ENCODE measurements at regions not wholly inside any gene's neighbourhood (a gene's known extent, or its start where the extent isn't known, plus 50 kb on each side); places are given as distances from the start of the nearest gene placed in this dataset.

DNA sequence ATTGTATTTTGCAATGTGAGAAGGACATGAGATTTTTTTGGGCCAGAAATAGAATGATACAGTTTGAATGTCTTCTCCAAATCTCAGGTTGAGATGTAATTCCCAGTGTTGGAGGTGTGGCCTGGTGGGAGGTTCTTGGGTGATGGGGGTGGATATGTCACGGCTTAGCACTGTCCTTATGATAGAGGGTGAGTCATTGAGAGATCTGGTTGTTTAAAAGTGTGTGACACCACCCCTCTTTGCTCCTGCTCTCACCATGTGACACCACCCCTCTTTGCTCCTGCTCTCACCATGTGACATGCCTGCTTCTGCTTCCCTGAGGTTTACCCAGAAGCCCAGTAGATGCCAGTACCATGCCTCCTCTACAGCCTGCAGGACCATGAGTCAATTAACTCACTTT is 1226.9 kb downstream of the PCDH7 start:
- Histone ChIP-seq H3K9me3 (ENCODE audit: control insufficient read depth in 2 of 2, insufficient read depth in 1 of 2, low read depth in 1 of 2, low read length in 1 of 2) (no peaks in the 10 kb centered on the region), H3K27me3 (ENCODE audit: control insufficient read depth in 1 of 2, insufficient read depth in 2 of 2, low read length in 2 of 2) (no peaks in the 10 kb centered on the region), H3K27ac (ENCODE audit: low read depth in 2 of 2, low read length in 1 of 2) (no peak overlapping the region), H3K4me1 (ENCODE audit: control insufficient read depth in 2 of 2, insufficient read depth in 2 of 2, low read length in 1 of 2) (no peaks in the 10 kb centered on the region), H3K4me3 (ENCODE audit: low read depth in 1 of 2, low read length in 2 of 2) (no peak overlapping the region), H3K36me3 (ENCODE audit: control insufficient read depth in 2 of 2, insufficient read depth in 2 of 2, low read length in 1 of 2) (no peaks in the 10 kb centered on the region)
- 42 to 58% methylated on average over 1 of the region's 1 CpG for WGBS, 2 donors

DNA sequence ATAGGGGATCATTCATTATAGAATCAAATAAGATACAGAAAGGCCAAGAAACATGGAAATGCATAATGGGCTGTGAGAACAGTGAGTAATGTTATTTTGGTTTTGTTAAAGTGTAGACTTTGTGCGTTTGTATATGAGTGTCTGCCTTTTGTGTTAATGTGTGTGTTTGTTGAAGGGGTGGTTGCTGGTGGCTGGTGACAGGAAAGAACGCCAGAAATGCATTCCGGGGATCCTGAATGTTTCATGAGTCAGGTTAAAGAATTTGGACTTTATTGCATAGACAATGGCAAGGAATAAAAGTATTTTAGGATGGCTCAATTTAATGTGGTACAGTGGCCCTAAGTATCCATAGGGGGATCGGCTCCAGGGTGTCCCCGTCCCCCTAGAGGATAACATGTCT is 1228.9 kb downstream of the PCDH7 start:
- 71 to 79% methylated on average over 5 of the region's 5 CpGs for WGBS, 2 donors
- no peak overlapping the region for H3K4me3 ChIP-seq (ENCODE audit: low read depth in 1 of 2, low read length in 2 of 2)
- H3K27me3 ChIP-seq (ENCODE audit: control insufficient read depth in 1 of 2, insufficient read depth in 2 of 2, low read length in 2 of 2): no peaks in the 10 kb centered on the region
- no peaks in the 10 kb centered on the region for H3K9me3 ChIP-seq (ENCODE audit: control insufficient read depth in 2 of 2, insufficient read depth in 1 of 2, low read depth in 1 of 2, low read length in 1 of 2)
- H3K4me1 ChIP-seq (ENCODE audit: control insufficient read depth in 2 of 2, insufficient read depth in 2 of 2, low read length in 1 of 2): no peaks in the 10 kb centered on the region
- no peak overlapping the region for H3K27ac ChIP-seq (ENCODE audit: low read depth in 2 of 2, low read length in 1 of 2)
- no peaks in the 10 kb centered on the region for H3K36me3 ChIP-seq (ENCODE audit: control insufficient read depth in 2 of 2, insufficient read depth in 2 of 2, low read length in 1 of 2)

DNA sequence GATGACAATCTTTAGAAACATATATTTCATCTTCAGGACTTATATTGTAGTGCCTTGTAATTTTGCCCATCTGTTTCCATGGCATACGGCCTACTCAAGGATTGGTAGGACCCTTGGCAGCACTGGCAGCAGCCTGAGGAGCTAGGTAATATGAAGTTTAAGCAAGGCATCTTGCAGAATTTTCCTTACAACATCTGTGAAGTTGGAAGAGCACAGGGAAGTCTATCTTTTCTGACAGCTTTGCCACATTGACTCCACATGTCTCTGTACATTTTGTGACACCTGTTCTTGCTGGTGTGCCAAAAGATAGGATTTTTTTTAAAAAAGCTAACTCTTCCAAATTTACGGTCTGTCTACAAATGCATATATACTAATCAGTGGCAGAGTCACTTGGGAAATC is 1235.2 kb downstream of the PCDH7 start:
- Histone ChIP-seq H3K9me3 (ENCODE audit: control insufficient read depth in 2 of 2, insufficient read depth in 1 of 2, low read depth in 1 of 2, low read length in 1 of 2) (no peaks in the 10 kb centered on the region), H3K36me3 (ENCODE audit: control insufficient read depth in 2 of 2, insufficient read depth in 2 of 2, low read length in 1 of 2) (no peaks in the 10 kb centered on the region), H3K27me3 (ENCODE audit: control insufficient read depth in 1 of 2, insufficient read depth in 2 of 2, low read length in 2 of 2) (no peaks in the 10 kb centered on the region), H3K27ac (ENCODE audit: low read depth in 2 of 2, low read length in 1 of 2) (no peak overlapping the region), H3K4me3 (ENCODE audit: low read depth in 1 of 2, low read length in 2 of 2) (no peak overlapping the region), H3K4me1 (ENCODE audit: control insufficient read depth in 2 of 2, insufficient read depth in 2 of 2, low read length in 1 of 2) (no peaks in the 10 kb centered on the region)
- WGBS, 2 donors: 80 to 84% methylated on average over 2 of the region's 2 CpGs

DNA sequence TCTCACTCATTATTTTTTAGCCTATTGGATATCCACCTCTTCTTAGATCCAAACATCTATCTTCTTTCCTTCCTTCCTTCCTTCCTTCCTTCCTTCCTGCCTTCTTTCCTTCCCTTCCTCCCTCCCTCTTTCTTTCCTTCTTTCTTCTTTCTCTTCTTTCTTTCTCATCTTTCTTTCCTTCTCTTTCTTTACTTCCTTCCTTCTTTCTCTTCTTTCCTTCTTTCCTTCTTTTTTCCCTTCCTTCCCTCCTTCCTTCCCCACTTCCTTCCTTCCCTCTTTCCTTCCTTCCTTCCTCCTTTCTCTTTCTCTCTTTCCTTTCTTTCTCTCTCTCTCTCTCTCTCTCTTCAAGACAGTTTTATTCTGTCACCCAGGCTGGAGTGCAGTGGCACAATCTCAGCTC is 1239.8 kb downstream of the PCDH7 start:
- H3K4me1 ChIP-seq (ENCODE audit: control insufficient read depth in 2 of 2, insufficient read depth in 2 of 2, low read length in 1 of 2): no peaks in the 10 kb centered on the region
- no peak overlapping the region for H3K27ac ChIP-seq (ENCODE audit: low read depth in 2 of 2, low read length in 1 of 2)
- H3K36me3 ChIP-seq (ENCODE audit: control insufficient read depth in 2 of 2, insufficient read depth in 2 of 2, low read length in 1 of 2): no peaks in the 10 kb centered on the region
- H3K9me3 ChIP-seq (ENCODE audit: control insufficient read depth in 2 of 2, insufficient read depth in 1 of 2, low read depth in 1 of 2, low read length in 1 of 2): no peaks in the 10 kb centered on the region
- no peak overlapping the region for H3K4me3 ChIP-seq (ENCODE audit: low read depth in 1 of 2, low read length in 2 of 2)
- H3K27me3 ChIP-seq (ENCODE audit: control insufficient read depth in 1 of 2, insufficient read depth in 2 of 2, low read length in 2 of 2): no peaks in the 10 kb centered on the region

DNA sequence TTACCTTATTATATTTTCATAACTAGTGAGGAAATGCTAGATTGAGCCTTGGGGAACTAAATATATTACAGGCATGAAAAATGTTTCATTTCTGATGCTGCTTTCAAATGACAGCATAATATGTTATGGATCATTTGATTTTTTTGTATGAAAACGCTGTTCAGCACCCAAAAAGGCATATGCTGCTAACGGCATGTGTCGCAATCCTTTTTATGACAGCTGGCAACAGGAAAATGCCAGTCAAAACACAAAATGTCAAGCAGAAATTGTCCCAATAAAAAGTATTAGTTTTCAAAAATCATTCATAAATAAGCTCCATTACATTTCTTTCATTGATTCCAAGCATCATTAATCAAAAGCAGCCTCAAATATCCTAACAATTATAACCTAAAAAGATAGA is 1244.5 kb downstream of the PCDH7 start:
- Histone ChIP-seq H3K4me1 (ENCODE audit: control insufficient read depth in 2 of 2, insufficient read depth in 2 of 2, low read length in 1 of 2) (no peaks in the 10 kb centered on the region), H3K9me3 (ENCODE audit: control insufficient read depth in 2 of 2, insufficient read depth in 1 of 2, low read depth in 1 of 2, low read length in 1 of 2) (no peaks in the 10 kb centered on the region), H3K27me3 (ENCODE audit: control insufficient read depth in 1 of 2, insufficient read depth in 2 of 2, low read length in 2 of 2) (no peaks in the 10 kb centered on the region), H3K4me3 (ENCODE audit: low read depth in 1 of 2, low read length in 2 of 2) (no peak overlapping the region), H3K36me3 (ENCODE audit: control insufficient read depth in 2 of 2, insufficient read depth in 2 of 2, low read length in 1 of 2) (no peaks in the 10 kb centered on the region), H3K27ac (ENCODE audit: low read depth in 2 of 2, low read length in 1 of 2) (no peak overlapping the region)
- 48 to 52% methylated on average over 3 of the region's 3 CpGs for WGBS, 2 donors

DNA sequence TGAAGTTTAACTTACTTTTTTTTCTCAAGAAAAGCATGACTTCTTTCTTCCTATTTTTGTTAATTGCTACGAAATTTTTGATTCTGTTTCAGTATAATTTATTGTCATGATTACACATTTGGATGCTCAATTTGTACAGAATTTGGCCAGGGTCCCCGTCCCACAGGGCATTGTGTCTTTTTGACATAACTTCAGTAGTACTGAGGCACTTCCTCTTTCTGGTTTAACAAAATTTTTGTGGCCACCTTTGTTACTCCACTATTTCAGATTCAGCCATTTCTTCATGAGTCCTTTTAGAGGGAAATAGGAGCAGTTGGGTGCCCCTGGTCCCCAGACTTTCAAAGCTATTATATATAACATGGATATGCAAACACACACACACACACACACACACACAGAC is 1248.7 kb downstream of the PCDH7 start:
- Histone ChIP-seq H3K4me1 (ENCODE audit: control insufficient read depth in 2 of 2, insufficient read depth in 2 of 2, low read length in 1 of 2) (no peaks in the 10 kb centered on the region), H3K9me3 (ENCODE audit: control insufficient read depth in 2 of 2, insufficient read depth in 1 of 2, low read depth in 1 of 2, low read length in 1 of 2) (no peaks in the 10 kb centered on the region), H3K27me3 (ENCODE audit: control insufficient read depth in 1 of 2, insufficient read depth in 2 of 2, low read length in 2 of 2) (no peaks in the 10 kb centered on the region), H3K36me3 (ENCODE audit: control insufficient read depth in 2 of 2, insufficient read depth in 2 of 2, low read length in 1 of 2) (no peaks in the 10 kb centered on the region), H3K4me3 (ENCODE audit: low read depth in 1 of 2, low read length in 2 of 2) (no peak overlapping the region), H3K27ac (ENCODE audit: low read depth in 2 of 2, low read length in 1 of 2) (no peak overlapping the region)
- 52 to 56% methylated on average over 2 of the region's 2 CpGs for WGBS, 2 donors

DNA sequence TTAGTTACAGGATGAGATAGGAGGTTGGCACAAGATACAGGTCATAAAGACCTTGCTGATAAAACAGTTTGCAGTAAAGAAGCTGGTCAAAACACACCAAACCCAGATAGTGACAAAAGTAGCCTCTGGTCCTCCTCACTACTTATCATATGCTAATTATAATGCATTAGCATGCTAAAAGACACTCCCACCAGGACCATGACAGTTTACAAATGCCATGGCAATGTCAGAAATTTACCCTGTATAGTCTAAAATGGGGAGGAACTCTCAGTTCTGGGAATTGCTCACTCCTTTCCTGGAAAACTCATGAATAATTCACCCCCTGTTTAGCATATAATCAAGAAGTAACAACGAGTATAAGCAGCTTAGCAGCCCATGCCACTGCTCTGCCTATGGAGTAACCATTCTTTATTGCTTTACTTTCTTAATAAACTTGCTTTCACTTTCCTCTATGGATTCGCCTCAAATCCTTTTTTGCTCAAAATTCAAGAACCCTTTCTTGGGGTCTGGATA is 1254.4 kb downstream of the PCDH7 start:
- Histone ChIP-seq H3K27ac (ENCODE audit: low read depth in 2 of 2, low read length in 1 of 2) (no peak overlapping the region), H3K27me3 (ENCODE audit: control insufficient read depth in 1 of 2, insufficient read depth in 2 of 2, low read length in 2 of 2) (no peaks in the 10 kb centered on the region), H3K4me3 (ENCODE audit: low read depth in 1 of 2, low read length in 2 of 2) (no peak overlapping the region), H3K9me3 (ENCODE audit: control insufficient read depth in 2 of 2, insufficient read depth in 1 of 2, low read depth in 1 of 2, low read length in 1 of 2) (no peaks in the 10 kb centered on the region), H3K36me3 (ENCODE audit: control insufficient read depth in 2 of 2, insufficient read depth in 2 of 2, low read length in 1 of 2) (no peaks in the 10 kb centered on the region), H3K4me1 (ENCODE audit: control insufficient read depth in 2 of 2, insufficient read depth in 2 of 2, low read length in 1 of 2) (no peaks in the 10 kb centered on the region)
- WGBS, 2 donors: 73 to 77% methylated on average over 2 of the region's 2 CpGs

DNA sequence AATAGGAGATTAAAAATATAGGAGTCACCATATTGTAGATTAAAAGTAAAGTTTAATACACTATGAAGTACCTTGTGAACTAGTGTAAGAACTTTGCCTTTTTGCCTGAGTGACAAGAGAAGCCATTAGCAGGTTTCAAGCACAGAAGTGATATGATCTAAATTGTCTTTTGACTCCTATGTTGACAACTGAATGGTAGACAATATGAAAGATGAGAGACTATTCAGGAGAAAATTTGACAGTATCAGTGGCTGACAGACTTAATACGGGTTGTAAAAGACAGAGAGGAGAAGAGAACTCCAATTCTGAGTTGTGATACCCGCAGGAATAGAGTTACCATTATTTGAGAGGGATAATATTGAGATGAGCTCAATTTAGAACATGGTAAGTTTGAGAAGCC is 1259.8 kb downstream of the PCDH7 start:
- Histone ChIP-seq H3K4me3 (ENCODE audit: low read depth in 1 of 2, low read length in 2 of 2) (no peak overlapping the region), H3K4me1 (ENCODE audit: control insufficient read depth in 2 of 2, insufficient read depth in 2 of 2, low read length in 1 of 2) (no peaks in the 10 kb centered on the region), H3K27me3 (ENCODE audit: control insufficient read depth in 1 of 2, insufficient read depth in 2 of 2, low read length in 2 of 2) (no peaks in the 10 kb centered on the region), H3K27ac (ENCODE audit: low read depth in 2 of 2, low read length in 1 of 2) (no peak overlapping the region), H3K36me3 (ENCODE audit: control insufficient read depth in 2 of 2, insufficient read depth in 2 of 2, low read length in 1 of 2) (no peaks in the 10 kb centered on the region), H3K9me3 (ENCODE audit: control insufficient read depth in 2 of 2, insufficient read depth in 1 of 2, low read depth in 1 of 2, low read length in 1 of 2) (no peaks in the 10 kb centered on the region)
- 78 to 79% methylated on average over 2 of the region's 2 CpGs for WGBS, 2 donors

DNA sequence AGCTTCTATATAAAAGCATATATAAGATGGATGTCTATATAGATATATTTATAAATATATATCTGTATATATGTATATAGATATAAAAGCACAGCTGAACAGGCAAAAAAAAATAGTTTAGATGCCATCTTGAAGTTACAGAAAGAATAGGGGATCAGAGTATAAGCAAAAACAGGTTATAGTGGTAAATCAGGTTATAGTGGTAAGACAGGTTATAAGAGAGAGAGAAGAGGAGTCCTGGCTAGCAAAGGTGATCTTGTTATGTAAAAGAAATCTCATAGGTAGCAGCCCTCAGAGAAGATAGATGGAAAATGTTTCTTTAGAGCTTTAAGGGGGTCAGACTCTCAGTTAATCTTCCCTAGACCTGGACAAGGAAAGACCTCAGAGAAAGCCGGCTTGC is 1263.1 kb downstream of the PCDH7 start:
- Histone ChIP-seq H3K4me3 (ENCODE audit: low read depth in 1 of 2, low read length in 2 of 2) (no peak overlapping the region), H3K27me3 (ENCODE audit: control insufficient read depth in 1 of 2, insufficient read depth in 2 of 2, low read length in 2 of 2) (no peaks in the 10 kb centered on the region), H3K27ac (ENCODE audit: low read depth in 2 of 2, low read length in 1 of 2) (peak overlapping the region; percentile 3 to 47), H3K9me3 (ENCODE audit: control insufficient read depth in 2 of 2, insufficient read depth in 1 of 2, low read depth in 1 of 2, low read length in 1 of 2) (no peaks in the 10 kb centered on the region), H3K36me3 (ENCODE audit: control insufficient read depth in 2 of 2, insufficient read depth in 2 of 2, low read length in 1 of 2) (no peaks in the 10 kb centered on the region), H3K4me1 (ENCODE audit: control insufficient read depth in 2 of 2, insufficient read depth in 2 of 2, low read length in 1 of 2) (no peaks in the 10 kb centered on the region)
- WGBS, 2 donors: 58 to 67% methylated on average over 1 of the region's 1 CpG

DNA sequence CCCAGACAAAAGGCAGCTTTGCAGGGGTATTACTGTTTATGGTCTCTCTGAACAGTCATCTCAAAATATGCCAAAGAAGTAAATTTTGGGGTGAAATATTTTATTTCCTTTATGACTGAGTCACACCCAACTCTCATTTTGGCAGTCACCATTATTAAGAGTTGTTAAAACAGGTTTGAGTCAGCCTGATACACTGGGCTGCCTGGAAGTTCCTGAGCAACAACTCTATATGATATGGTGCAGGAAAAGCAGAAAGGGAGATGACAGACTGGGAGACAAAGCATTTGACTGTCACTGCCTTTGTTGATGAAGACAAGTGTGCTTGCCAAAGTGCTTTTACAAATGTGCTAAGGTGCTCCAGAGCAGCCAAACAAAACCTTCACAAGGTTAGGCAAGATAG is 1263.5 kb downstream of the PCDH7 start:
- Histone ChIP-seq H3K4me3 (ENCODE audit: low read depth in 1 of 2, low read length in 2 of 2) (no peak overlapping the region), H3K27ac (ENCODE audit: low read depth in 2 of 2, low read length in 1 of 2) (peak overlapping the region; percentile 3 to 47), H3K9me3 (ENCODE audit: control insufficient read depth in 2 of 2, insufficient read depth in 1 of 2, low read depth in 1 of 2, low read length in 1 of 2) (no peaks in the 10 kb centered on the region), H3K4me1 (ENCODE audit: control insufficient read depth in 2 of 2, insufficient read depth in 2 of 2, low read length in 1 of 2) (no peaks in the 10 kb centered on the region), H3K27me3 (ENCODE audit: control insufficient read depth in 1 of 2, insufficient read depth in 2 of 2, low read length in 2 of 2) (no peaks in the 10 kb centered on the region), H3K36me3 (ENCODE audit: control insufficient read depth in 2 of 2, insufficient read depth in 2 of 2, low read length in 1 of 2) (no peaks in the 10 kb centered on the region)

Measured in esophagus (tissue), 2 donors.